Urinary bladder (tissue), 3 donors: ENCODE measurements at regions not wholly inside any gene's neighbourhood (a gene's known extent, or its start where the extent isn't known, plus 50 kb on each side); places are given as distances from the start of the nearest gene placed in this dataset.

Source experiments
- DNase-seq: peaks from one replicate; pipeline ENCODE4 v3.0.0-alpha.2; 2015; ENCODE audit errors: extremely low spot score
- H3K27ac ChIP-seq: one replicate; pipeline ENCODE4 v1.5.1; 2013; ENCODE audit warnings: low read depth, mild to moderate bottlenecking, moderate library complexity
- H3K36me3 ChIP-seq: one replicate; pipeline ENCODE4 v1.6.1; 2013; ENCODE audit warnings: mild to moderate bottlenecking, moderate library complexity; ENCODE audit not compliant: insufficient read depth
- H3K4me1 ChIP-seq: one replicate; pipeline ENCODE4 v1.6.1; 2013; ENCODE audit warnings: mild to moderate bottlenecking, moderate library complexity; ENCODE audit not compliant: insufficient read depth
- H3K4me3 ChIP-seq: one replicate; pipeline ENCODE4 v1.5.1; 2013; ENCODE audit warnings: low read depth, low read length
- WGBS: extraction: QIAGEN DNeasy Blood & Tissue Kit; methylation state at CpG from one replicate; pipeline ENCODE4 v1.1.7; 2013; 5-methylcytosine and 5-hydroxymethylcytosine counted together
- donor health status: healthy with polysubstance abuse.
- donor health status: healthy.

- Histone ChIP-seq H3K36me3 (no peaks in the 10 kb centered on the region), H3K4me1 (no peaks in the 10 kb centered on the region), H3K27ac (no peak overlapping the region), H3K4me3 (no peak overlapping the region)
- 86% methylated on average over 7 of the region's 7 CpGs for WGBS
- DNase-seq, result no peak
These were observed 54.1 kb upstream of the FOXQ1 start for GRCh38 chr6:1257778-1258177.

GRCh38 chr6:1256435-1257008, 55.4 kb upstream of the FOXQ1 start:
- no peak for DNase-seq
- H3K4me1 ChIP-seq, result peaks cover 1% of the 10 kb centered on the region
- no peaks in the 10 kb centered on the region for H3K36me3 ChIP-seq
- H3K4me3 ChIP-seq, result no peak overlapping the region
- WGBS, result 95% methylated on average over 8 of the region's 8 CpGs
- H3K27ac ChIP-seq, result no peak overlapping the region

GRCh38 chr6:1255636-1256365, 56.1 kb upstream of the FOXQ1 start:
- Histone ChIP-seq H3K4me1 (peaks cover 1% of the 10 kb centered on the region), H3K4me3 (no peak overlapping the region), H3K27ac (no peak overlapping the region), H3K36me3 (no peaks in the 10 kb centered on the region)
- DNase-seq, result no peak
- WGBS, result 57% methylated on average over 9 of the region's 9 CpGs

DNA sequence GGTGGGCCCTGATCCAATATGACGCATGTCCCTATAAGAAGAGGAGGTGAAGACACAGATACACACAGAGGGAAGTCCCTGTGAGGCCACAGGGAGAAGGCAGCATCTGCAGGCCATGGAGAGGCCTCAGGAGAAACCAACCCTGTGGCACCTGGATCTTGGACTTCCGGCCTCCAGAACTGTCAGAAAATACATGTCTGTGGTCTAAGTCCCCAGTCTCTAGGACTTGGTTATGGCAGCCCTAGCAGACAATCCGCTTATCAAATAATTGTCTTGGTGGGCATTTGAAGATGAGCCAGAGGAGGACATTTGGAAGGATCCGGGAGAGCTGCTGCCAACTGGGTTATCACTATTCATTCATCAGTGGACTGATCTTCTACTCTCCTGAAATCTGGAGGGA, 57.6 kb upstream of the FOXQ1 start:
- 95% methylated on average over 4 of the region's 4 CpGs for WGBS
- Histone ChIP-seq H3K36me3 (no peaks in the 10 kb centered on the region), H3K4me1 (peaks cover 1% of the 10 kb centered on the region), H3K4me3 (no peak overlapping the region), H3K27ac (no peak overlapping the region)
- DNase-seq, result no peak

DNA sequence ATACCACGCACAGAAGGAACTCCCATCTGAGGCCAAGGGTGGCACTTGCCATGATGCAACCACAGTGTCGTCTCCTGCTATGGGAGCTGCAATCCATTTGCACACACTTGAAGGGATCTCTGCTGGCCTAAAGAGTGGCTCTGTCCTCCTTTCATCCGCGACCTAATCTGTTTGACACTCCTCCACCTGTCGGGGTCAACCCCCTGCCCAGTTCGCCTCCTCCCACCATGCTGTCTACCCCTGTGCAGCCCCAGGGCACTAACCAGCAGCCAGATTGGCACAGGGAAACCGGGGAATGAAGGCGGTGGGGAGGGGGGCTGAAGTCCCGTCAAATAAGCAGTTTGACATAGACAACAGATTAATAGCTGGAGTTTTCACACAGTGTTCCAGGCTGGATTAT, 58.1 kb upstream of the FOXQ1 start:
- no peak overlapping the region for H3K27ac ChIP-seq
- peaks cover 1% of the 10 kb centered on the region for H3K4me1 ChIP-seq
- 94% methylated on average over 9 of the region's 9 CpGs for WGBS
- no peak overlapping the region for H3K4me3 ChIP-seq
- no peak for DNase-seq
- H3K36me3 ChIP-seq, result no peaks in the 10 kb centered on the region

DNA sequence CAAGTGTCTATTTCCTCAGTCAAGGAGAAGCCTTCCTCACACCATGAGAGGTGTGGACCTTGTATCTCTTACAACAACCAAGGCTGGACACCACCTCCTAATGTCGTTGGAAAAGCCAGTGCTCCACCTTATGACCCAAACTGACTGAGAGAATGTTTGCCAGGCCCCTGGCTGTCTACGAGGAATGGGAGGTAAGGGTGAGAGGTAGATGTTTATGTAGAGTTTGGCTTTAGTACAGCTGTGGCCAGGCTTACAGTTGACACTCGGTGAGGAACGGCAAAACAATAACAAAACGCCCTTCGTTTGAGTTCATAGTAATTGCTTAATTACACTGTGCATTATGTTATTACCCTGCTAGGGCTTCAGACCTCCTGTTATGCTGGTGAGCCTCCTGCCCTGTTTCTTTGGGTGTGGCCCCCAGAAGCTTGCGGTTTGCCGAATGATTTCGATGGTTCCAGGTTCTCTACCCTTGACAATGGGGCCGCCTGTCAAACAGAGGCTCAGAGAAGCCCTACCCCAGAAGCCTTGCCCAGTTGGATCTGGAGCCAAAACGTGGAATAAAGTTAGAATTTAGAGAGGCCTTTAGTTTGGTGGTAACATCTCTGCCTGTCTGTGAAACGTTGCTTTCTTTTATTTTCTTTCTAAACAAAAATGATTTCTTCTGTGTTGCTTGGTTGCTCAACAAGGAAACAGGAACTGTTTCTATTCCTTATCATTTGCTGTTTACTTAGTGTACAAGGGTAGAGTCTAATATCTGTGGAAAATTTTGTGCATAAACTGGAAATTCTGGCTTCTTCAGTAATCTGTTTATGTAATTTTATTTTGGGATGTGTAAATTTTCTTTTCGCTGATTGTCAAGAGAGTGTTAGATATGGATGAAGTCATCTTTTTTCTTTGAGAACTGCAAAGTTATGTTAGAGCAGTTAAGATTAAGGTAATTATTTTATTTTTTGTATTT, 60.4 kb upstream of the FOXQ1 start:
- 58% methylated on average over 13 of the region's 13 CpGs for WGBS
- H3K36me3 ChIP-seq, result no peaks in the 10 kb centered on the region
- peaks cover 1% of the 10 kb centered on the region for H3K4me1 ChIP-seq
- peak overlapping the region; percentile 89 for H3K27ac ChIP-seq
- no peak for DNase-seq
- H3K4me3 ChIP-seq, result peak overlapping the region; percentile 3

DNA sequence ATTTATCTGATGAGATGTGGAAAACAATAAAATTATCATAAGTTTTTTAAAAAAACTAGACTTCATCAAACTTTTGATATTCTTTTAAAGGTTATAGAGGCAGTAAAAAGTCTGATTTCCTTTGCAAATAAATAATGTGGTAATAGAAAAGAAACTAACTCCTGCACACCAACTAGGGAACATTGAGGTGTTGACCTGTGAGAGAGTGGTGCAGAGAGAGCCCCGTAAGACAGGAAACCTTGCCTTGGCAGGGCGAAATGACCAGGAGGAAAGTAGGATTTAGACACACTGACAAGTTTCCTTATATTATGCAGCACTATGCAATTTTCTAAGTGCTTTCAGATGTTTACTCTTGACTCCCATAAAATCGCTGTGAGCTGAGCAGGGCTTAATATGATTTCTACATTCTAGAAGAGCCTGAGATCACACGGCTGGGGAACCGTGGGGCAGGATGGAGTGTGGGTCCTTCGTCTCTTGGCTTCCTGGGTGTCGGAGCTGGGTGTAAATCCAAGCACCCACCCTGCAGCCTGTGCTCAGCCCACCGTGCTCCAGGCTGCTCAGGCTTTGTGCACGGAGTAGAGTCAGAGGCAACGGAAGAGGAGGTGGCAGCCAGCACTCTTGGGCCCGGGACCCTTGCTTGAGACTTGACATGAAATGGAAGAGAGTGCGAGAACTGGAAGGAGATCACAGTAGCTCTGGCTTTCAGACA, 61.3 kb upstream of the FOXQ1 start:
- WGBS, result 44% methylated on average over 12 of the region's 12 CpGs
- peaks cover 1% of the 10 kb centered on the region for H3K4me1 ChIP-seq
- peak; percentile 14 for DNase-seq

GRCh38 chr6:1247894-1248293, 64.0 kb upstream of the FOXQ1 start:
- Histone ChIP-seq H3K4me3 (no peak overlapping the region), H3K27ac (no peak overlapping the region), H3K36me3 (no peaks in the 10 kb centered on the region), H3K4me1 (peaks cover 1% of the 10 kb centered on the region)
- 85% methylated on average over 3 of the region's 3 CpGs for WGBS
- DNase-seq, result no peak

More for the DNA sequence above, 61.3 kb upstream of the FOXQ1 start:
- H3K36me3 ChIP-seq, result no peaks in the 10 kb centered on the region
- H3K27ac ChIP-seq, result peak overlapping the region; percentile 89
- H3K4me3 ChIP-seq, result no peak overlapping the region

GRCh38 chr6:1247056-1247455, 64.8 kb upstream of the FOXQ1 start:
- Histone ChIP-seq H3K27ac (no peak overlapping the region), H3K4me1 (no peaks in the 10 kb centered on the region), H3K36me3 (no peaks in the 10 kb centered on the region), H3K4me3 (no peak overlapping the region)
- 32% methylated on average over 5 of the region's 5 CpGs for WGBS
- no peak for DNase-seq

- DNase-seq, result no peak
- 60% methylated on average over 16 of the region's 16 CpGs for WGBS
These were observed 67.0 kb upstream of the FOXQ1 start for GRCh38 chr6:1244941-1245340.

DNA sequence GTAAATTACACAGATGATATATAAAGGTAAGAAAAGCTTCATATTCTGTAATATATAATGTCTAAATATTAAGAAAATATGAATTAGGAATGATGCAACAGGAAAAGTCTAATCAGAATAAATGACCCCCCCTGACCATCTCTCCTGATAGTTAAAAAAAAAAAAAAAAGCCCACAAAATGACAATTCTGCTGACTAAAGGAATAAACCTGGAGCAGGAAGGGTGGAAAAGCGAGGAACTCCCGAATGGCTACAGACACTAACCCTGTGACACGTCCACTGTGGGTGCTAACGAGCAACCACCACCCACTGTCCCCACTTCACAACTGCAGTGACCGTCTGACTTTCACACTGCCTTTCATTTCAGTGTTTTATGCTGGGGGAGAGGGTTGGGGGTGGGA, 67.6 kb upstream of the FOXQ1 start:
- H3K4me1 ChIP-seq, result no peaks in the 10 kb centered on the region
- no peak overlapping the region for H3K27ac ChIP-seq
- DNase-seq, result no peak
- H3K4me3 ChIP-seq, result no peak overlapping the region
- WGBS, result 92% methylated on average over 5 of the region's 5 CpGs
- no peaks in the 10 kb centered on the region for H3K36me3 ChIP-seq

More at GRCh38 chr6:1244941-1245340, 67.0 kb upstream of the FOXQ1 start:
- H3K27ac ChIP-seq, result no peak overlapping the region
- H3K4me1 ChIP-seq, result no peaks in the 10 kb centered on the region
- no peak overlapping the region for H3K4me3 ChIP-seq
- no peaks in the 10 kb centered on the region for H3K36me3 ChIP-seq

DNA sequence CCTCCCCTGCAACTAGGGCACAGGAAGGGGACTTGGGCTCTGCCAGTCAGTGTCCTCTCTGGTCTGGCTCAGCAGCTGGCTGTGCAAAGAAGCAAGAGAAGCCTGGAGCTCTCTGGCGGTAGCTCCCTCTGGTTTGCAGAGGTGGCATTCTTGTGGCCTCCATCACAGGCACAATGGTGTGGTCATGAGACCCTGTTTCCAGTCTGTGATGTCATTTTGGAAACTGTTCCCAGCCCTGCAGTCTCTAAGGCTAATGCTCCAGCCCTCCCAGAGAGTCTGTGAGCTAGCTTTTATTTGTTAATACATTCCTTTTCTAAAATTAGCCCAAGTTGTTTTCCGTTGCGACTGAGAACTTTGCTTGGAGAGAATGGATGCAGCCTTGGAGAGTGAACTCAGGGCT, 69.5 kb upstream of the FOXQ1 start:
- H3K36me3 ChIP-seq, result no peaks in the 10 kb centered on the region
- WGBS, result 40% methylated on average over 3 of the region's 3 CpGs
- H3K4me1 ChIP-seq, result no peaks in the 10 kb centered on the region
- no peak overlapping the region for H3K4me3 ChIP-seq
- no peak overlapping the region for H3K27ac ChIP-seq
- DNase-seq, result no peak

DNA sequence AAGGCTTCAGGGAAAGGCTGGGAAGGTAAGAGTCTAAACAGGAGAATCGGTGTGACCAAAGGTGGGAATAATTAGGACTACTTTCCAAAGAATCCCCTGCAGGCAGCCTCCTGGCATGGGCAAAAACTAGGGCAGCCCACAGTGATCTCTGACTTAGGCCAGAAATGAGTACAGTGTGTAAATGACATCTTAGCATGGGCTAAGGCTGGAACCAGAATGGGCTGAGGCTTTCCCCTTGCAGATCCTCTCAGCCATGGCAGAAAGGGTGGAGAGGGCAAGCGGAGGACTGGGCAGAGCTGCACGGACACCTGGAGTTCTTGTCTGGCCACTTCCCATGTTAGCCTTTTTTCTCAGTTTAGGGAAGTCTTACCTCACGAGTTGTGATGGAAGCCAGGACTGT, 69.9 kb upstream of the FOXQ1 start:
- no peak for DNase-seq
- Histone ChIP-seq H3K27ac (no peak overlapping the region), H3K4me3 (no peak overlapping the region), H3K36me3 (no peaks in the 10 kb centered on the region), H3K4me1 (no peaks in the 10 kb centered on the region)
- 74% methylated on average over 4 of the region's 4 CpGs for WGBS
